Middle frontal gyrus (tissue), 1 donor: ENCODE measurements at regions not wholly inside any gene's neighbourhood (a gene's known extent, or its start where the extent isn't known, plus 50 kb on each side); places are given as distances from the start of the nearest gene placed in this dataset.
A peak's percentile ranks its signal among the peaks of the same experiment; 100 is the strongest.

ENCODE experiments used
- DNase-seq: peaks from one replicate; pipeline ENCODE4 v3.0.0-alpha.2; 2015; ENCODE audit warnings: low spot score; ENCODE audit errors: extremely low spot score

- no peak for DNase-seq
Measured at GRCh38 chr14:71202881-71203280, 295.6 kb downstream of the PCNX1 start.

- DNase-seq = no peak
Measured at GRCh38 chr14:71203306-71203705, 296.0 kb downstream of the PCNX1 start.

GRCh38 chr14:71204231-71204630 lies 297.0 kb downstream of the PCNX1 start:
- no peak for DNase-seq

- DNase-seq = no peak
Measured at GRCh38 chr14:71204768-71205167, 297.5 kb downstream of the PCNX1 start.

GRCh38 chr14:71206123-71206522 lies 298.9 kb downstream of the PCNX1 start:
- no peak for DNase-seq

- peak; percentile 43 for DNase-seq
Measured at GRCh38 chr14:71206766-71207371, 299.6 kb downstream of the PCNX1 start.

GRCh38 chr14:71208702-71209357 lies 301.6 kb downstream of the PCNX1 start:
- no peak for DNase-seq

- DNase-seq = no peak
Measured at GRCh38 chr14:71209888-71210287, 302.6 kb downstream of the PCNX1 start.

GRCh38 chr14:71212093-71212492 lies 304.8 kb downstream of the PCNX1 start:
- DNase-seq = no peak

- DNase-seq = no peak
Measured at GRCh38 chr14:71212683-71213107, 305.4 kb downstream of the PCNX1 start.

- no peak for DNase-seq
Measured at GRCh38 chr14:71214241-71214640, 307.0 kb downstream of the PCNX1 start.

- no peak for DNase-seq
Measured at GRCh38 chr14:71220462-71220861, 313.2 kb downstream of the PCNX1 start.

- DNase-seq = no peak
Measured at GRCh38 chr14:71221119-71221518, 313.9 kb downstream of the PCNX1 start.

- no peak for DNase-seq
Measured at GRCh38 chr14:71225113-71225512, 317.9 kb downstream of the PCNX1 start.

- no peak for DNase-seq
Measured at GRCh38 chr14:71228711-71229110, 321.5 kb downstream of the PCNX1 start.

GRCh38 chr14:71229875-71230274 lies 322.6 kb downstream of the PCNX1 start:
- DNase-seq = no peak

- no peak for DNase-seq
Measured at GRCh38 chr14:71230897-71231296, 323.6 kb downstream of the PCNX1 start.

GRCh38 chr14:71231521-71232393 lies 324.5 kb downstream of the PCNX1 start:
- DNase-seq = no peak

- no peak for DNase-seq
Measured at GRCh38 chr14:71232506-71232905, 325.2 kb downstream of the PCNX1 start.

GRCh38 chr14:71235875-71236274 lies 328.6 kb downstream of the PCNX1 start:
- DNase-seq = peak; percentile 73

- DNase-seq = no peak
Measured at GRCh38 chr14:71236487-71236886, 329.2 kb downstream of the PCNX1 start.

- DNase-seq = no peak
Measured at GRCh38 chr14:71237556-71237955, 330.3 kb downstream of the PCNX1 start.
